Vagina (tissue), 2 donors: ENCODE measurements at regions not wholly inside any gene's neighbourhood (a gene's known extent, or its start where the extent isn't known, plus 50 kb on each side); places are given as distances from the start of the nearest gene placed in this dataset.

ENCODE experiments used
- CTCF ChIP-seq, 3 experiments: fragments of 450-650 bp in 2 of 3; fragments of 200-600 bp in 1 of 3; sonication (generic) in 1 of 3; IDR thresholded peaks; one replicate each; pipeline ENCODE4 v1.5.1; 2017 to 2019; ENCODE audit warnings: antibody characterized with exemption in 3 of 3, mild to moderate bottlenecking in 2 of 3, moderate library complexity in 2 of 3
- POLR2AphosphoS5 ChIP-seq, 2 donors: sonication (generic); formaldehyde crosslinking; IDR thresholded peaks; one replicate each; pipeline ENCODE4 v1.9.0; 2017; ENCODE audit warnings: antibody characterized with exemption in 2 of 2, mild to moderate bottlenecking in 2 of 2, low read depth in 1 of 2; ENCODE audit not compliant: insufficient read depth in 1 of 2

- TF ChIP-seq POLR2AphosphoS5 (IDR thresholded peaks at IDR 0.05; ENCODE audit: insufficient read depth in 1 of 2, low read depth in 1 of 2), result no peak
- no peak for TF ChIP-seq CTCF (IDR thresholded peaks at IDR 0.05)
Measured at GRCh38 chr5:167228134-167228533, 1063.3 kb upstream of the WWC1 start.
